NCI-H1105 treated with DMSO at 0.1 percent for 48 hours (cell line): ENCODE measurements at regions not wholly inside any gene's neighbourhood (a gene's known extent, or its start where the extent isn't known, plus 50 kb on each side); places are given as distances from the start of the nearest gene placed in this dataset.

Experiments used
- DNase-seq: peaks from one replicate; lab custom pipeline; 2025; lab: John Stamatoyannopoulos, UW

DNA sequence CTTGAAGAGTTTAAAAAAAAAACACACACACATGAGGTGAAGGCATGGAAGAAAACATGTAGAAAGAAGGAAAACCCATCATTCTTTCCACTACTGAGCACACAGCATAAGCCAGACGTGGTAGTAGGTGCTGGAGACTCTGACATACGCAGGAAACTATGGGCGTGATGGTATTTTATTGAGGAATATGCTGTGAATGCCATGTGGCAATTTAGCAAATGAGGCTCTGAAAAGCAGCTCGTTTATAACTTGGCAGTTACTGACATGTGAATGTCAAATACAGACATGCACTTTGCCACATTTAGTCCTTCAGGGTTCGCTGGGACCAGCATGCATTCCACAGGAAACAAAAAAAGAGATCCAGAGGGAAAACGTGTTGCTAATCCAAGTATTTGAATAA, 74.3 kb upstream of the IFNAR2 start:
- DNase-seq, result no peak

DNA sequence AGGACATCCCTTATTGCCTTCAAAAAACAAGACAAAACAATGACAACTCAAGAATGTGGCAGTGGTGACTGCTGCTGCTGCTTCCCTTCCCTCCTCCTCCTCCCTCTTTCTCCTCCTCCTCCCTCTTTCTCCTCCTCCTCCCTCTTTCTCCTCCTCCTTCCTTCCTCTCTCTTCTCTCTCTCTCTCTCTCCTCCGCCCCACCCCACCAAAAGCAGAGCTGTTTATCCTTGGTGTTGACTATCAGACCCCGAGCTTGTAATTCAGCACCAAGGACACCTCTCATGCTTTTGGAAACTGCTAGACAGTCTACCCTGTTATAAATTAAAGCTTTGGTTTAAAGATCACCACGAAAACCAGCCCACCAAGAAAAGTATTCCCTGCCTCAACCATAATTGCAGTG, 72.4 kb upstream of the IFNAR2 start:
- DNase-seq, result no peak

DNA sequence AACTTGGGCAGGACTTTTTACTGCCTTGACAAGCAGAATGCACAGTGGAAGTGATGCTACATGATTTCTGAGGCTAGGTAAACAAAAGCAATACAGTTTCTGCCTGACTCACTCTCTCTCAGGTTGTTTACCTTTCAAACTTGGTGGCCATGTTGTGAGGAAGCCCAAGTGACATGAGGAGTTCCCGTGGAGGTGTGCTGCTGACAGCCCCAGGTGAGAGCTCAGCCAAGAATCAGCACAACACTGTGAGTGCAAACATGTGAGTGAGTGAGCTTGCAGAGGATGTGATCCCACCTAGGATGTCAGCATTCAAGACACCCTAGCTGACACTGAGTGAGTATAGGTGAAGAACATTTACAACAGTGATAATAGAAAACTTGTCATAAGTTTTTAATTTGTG, 71.1 kb upstream of the IFNAR2 start:
- no peak for DNase-seq

DNA sequence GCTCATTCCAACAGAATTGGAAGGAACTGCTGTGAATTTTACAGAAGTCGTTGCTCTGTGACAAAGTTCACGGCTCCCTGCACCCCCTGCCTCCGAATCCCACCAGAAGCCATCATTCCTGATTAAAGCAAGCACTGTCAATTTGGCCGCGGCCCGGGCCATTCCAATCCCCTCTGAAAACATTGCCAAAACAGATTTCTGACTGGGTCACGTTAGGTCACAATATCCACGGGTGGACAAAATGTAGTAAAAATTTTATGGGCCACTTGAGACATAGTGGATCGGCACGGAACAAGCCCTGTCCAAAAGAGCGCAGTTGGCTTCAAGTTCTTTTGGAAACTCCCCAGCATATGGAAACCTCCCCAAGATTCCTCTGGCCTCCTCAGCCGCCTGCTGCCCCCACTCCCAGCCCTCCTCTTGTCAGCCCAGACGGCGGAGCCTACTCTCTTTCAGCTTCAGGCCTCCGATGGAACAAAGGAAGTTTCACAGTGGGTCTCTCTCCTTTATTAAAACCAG, 67.2 kb upstream of the IFNAR2 start:
- no peak for DNase-seq

DNA sequence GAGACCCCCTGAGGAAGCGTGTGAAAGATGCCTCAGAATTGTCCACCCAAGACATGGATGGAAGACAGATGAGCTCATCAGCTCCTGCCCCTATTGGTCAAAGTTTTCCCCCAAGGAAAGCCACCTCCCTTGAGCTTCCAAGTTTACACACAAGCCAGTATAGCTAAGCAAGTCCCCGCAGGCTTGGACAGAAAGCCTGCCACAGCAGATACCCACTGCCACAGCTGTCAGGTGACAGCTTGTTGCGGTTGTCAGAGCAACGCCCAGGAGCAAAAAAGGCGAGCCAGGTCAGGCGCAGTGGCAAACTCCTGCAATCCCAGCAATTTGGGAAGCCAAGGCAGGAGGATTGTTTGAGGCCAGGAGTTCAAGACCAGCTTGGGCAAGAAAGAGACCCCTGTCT, 60.9 kb upstream of the IFNAR2 start:
- no peak for DNase-seq

DNA sequence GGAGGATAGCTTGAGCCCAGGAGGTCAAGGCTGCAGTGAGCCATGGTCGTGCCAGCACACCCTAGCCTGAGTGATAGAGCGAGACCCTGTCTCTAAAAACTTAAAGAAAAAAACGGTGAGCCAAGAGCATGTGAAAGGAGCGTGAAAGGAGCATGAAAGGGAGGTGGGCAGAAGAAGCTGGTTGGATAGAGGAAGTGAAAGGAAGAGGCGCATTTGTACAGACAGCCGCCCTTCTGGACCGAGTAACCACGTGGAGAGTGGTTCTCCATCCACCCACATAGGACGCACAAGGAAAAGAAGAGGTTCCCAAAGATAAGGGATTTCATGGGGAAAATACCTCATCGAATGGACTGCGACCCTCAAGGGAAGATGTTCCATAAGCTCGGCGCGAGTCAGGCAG, 60.4 kb upstream of the IFNAR2 start:
- DNase-seq, result no peak

DNA sequence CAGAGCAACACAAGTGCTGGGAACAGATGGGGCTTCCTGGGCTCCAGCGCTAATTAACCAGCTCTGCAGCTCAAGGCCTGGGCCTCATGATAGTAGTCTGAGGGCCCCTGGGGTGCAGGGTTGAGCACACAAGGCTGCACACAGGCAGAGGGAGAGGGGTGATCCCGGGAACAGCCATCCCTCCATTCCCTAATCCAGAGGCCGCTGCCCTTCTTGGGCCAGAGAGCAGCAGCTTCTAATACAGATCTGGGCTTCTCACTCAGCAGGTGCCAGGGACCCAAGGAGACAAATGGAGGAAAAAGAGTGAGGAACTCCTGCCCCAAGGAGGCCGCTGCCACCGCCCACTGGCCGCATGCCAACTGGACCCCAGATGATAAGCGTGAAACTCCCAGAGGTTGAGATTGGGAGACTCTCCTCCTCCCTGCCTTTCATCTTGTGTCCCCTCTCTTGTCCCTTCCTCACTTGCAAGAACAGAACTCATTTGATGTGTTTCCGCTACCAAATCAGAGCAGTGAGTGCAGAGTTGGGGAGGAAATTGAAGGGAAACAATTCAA, 58.0 kb upstream of the IFNAR2 start:
- no peak for DNase-seq

DNA sequence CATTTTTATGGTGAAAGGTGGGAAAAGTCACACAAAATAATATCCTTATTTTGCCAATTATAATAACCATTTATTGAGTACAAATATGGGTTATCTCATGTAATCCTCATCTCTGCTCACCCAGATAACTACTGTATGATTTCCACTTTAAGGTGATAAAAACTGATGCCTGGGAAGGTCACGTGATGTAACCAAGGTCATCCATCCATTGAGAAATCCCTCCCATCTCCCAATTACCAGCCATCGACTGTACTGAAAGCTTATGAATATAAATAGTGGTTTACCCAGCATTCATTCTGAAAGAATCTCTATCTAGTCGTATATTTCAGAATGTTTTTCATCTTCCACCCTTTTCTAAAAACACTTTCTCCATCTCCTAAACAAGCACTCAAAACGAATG, 55.0 kb upstream of the IFNAR2 start:
- DNase-seq, result no peak
